ENCODE measurements at regions not wholly inside any gene's neighbourhood (a gene's known extent, or its start where the extent isn't known, plus 50 kb on each side); places are given as distances from the start of the nearest gene placed in this dataset.
"Not testable (repeated sequence)": the region's sequence is repeated elsewhere in the genome, so short reads cannot be mapped to it uniquely, and the experiment has no call there.

DNA sequence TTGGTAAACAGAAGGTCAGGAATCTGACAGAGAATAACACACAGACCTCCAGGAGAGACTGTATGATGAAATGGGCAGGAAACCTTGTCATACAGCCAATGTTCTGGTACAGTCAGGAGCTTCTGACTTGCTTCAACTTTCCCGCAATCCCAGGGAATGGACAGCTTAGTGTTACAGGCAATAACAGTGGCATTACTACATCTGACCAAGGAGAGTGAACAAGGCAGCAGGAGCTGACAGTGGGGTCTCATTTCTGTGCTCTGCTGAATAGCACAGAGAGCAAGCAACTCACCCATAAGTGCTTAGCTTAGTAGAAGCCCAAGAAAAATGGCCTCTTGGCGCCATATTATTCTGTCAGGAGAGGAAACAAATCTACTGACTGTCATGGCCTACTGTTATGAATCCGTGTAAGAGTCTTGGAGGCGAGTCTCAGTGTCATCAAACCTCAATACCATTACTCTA, 186.2 kb upstream of the MTPN start:
- no peak for DNase-seq

GRCh38 chr7:136150311-136150710, 173.2 kb upstream of the MTPN start:
- DNase-seq, result no peak

DNA sequence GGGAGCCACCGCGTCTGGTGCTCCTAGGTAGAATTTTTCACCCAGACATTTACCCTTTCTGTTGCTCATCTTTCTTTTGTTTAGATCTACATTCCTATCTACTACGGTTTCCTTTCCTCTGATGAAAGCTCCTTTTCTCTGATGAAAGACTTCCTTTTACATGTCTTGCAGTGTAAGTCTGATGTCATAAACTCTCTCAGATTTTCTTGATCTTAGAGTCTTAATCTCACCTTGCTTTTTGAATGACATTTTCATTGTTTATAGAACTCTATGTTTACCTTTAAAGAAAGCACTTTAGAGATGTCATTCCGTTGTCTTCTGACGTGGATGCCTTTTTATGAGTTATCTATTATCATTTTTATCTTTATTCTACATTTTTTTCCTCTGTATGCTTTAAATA, 171.8 kb upstream of the MTPN start:
- DNase-seq, result no peak

DNA sequence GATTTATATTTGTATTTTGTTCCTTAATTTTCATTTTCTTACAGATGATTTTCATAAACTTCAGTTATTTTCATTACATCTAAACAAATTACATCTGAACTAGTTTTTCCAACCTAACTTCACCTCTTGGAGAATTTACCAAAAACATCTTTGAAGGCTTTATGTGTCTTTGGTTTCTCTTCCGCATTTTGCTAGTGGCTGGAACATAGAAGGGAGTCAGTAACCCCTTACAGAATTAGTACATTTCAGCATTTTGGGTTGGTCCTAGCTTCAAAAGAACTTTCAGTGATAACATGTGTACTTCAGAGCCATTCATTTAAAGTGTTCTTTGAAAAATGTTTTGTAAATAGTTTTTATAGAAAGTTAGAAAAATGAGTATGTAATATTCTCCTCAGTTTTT, 169.8 kb upstream of the MTPN start:
- DNase-seq, result no peak

- DNase-seq, result no peak
Observed at GRCh38 chr7:136144182-136144581, 167.0 kb upstream of the MTPN start.

GRCh38 chr7:136143271-136143670, 166.1 kb upstream of the MTPN start:
- DNase-seq, result no peak

DNA sequence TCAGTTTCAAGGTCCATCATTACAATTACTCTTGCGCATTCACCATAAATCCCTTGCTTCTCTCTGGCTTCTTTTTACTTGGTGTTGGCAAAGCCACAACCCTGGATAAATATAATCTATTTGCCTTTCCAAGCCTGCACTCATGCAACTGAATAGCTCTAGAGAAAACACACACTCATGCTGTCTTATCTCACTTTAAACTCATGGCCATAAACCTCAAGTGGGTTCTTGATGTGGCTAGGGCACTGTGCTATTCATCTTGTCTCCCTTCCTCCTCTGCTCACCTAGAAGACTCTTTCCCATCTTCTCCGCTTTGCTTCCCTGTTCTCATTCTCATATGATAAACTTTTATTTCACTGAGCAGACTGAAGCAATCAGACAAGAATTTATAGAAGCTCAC, 165.4 kb upstream of the MTPN start:
- no peak for DNase-seq

DNA sequence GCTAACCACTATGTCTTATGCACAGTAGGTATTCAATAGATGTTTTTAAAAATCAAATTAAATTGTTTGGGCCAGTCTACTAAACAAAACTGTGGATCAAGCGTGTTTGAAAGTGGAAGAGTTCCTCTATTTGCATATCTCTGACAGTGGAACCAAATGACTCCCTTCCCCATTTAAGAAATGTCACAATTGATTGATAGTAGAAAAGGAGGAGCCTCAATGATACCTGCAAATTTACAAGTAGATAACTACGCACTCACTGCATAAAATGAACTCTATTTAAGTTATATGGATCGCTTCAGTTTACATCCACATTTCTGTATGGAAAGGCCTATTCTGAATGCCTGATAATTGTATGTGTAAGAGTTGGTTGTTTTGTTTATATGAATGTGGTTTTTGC, 163.3 kb upstream of the MTPN start:
- no peak for DNase-seq

GRCh38 chr7:136139417-136139816, 162.3 kb upstream of the MTPN start:
- DNase-seq, result no peak

DNA sequence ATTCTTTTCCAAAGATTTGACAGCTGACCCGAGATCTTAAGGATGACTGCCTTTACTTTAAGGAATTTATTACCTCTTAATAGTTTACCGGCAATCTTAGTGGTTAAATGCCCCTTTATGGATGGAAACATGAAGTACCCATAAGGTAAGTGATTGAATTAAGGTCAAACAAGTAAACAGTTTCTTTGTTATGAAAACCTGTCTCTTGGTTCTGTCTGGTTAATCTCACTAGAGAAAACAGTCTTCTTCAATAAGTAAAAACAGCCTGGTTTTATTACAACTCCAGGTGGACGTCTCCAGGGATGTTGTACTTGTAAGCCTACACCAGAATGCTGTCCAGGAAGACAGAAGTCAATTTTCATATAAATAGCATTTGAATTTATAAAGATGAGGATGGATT, 161.8 kb upstream of the MTPN start:
- no peak for DNase-seq

DNA sequence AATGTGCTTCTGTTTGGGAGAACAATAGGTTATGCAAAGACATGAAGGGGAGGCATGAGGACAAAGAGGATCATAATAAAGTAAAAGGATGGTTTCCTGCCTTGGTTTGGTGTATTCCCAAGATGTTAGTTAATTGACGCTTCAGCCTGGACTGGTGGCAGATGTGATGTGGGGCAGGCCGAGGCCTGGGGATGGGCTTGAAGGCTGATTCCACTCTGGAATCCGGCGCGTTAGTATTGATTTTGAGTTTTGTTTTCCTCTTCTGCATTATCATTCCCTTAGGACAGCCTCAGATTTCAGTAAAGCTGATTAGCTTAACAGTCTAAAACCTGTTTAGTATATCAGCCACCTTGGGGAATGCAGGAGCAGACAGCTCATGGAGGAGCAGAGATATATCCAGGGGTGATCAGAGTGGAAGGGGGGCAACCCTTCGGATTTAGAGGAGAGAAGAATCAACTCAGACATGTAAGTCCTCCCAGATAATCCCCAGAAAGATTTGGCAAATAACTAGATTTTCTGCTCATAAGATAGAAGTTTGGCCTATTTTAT, 159.8 kb upstream of the MTPN start:
- no peak for DNase-seq

GRCh38 chr7:136134503-136134902, 157.3 kb upstream of the MTPN start:
- no peak for DNase-seq

- DNase-seq, result no peak
Observed at GRCh38 chr7:136133551-136133950, 156.4 kb upstream of the MTPN start.

DNA sequence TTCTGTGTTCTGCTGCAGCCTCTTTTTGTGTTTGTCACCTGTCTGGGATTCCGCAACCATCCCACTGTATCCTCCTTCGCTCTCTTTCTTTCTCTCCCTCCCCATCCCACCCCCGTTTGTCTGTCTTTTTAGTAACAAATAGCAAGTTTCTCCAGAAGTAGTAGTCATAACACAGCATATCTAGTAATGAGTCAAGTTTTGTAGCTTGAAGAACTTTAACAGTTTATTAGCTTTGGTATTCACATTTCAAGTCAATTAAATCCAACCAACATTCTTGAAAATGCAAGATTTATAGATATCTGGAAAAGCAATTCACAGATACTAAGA, 154.1 kb upstream of the MTPN start:
- DNase-seq, result no peak

DNA sequence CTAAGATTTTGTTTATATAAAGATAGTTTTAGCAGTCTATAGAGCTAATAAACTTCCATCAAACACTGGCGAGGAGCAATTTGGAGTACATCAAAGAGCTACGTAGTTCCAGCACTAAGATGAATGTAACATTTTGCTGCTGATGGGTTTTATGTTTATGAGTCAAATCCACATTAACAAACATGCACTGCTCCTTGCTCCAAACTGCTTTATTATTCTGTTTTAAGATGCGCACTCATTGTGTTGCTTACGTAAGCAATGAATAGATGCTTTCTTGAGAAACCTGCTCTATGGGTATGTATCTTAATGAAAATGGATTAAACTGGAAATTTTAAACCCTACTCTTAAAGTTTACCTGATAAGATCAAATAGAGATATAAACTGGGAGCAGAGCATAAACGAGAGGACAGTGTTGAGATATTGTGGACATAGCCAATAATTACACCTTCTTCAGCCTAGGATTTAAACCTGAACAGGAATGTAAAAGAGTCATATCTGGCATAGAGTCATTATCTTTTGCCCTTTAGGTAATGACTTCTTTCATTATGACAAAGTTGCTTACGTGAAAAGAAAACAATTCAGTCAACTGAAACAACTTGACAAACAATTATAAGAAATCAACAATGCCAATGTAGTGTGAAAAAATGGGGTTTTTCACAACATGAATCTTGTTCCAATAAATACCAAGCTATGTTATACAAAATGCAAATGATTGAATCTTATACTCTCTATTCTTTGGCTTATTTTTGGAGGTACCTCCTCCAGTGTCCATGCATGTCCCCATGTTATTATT, 153.5 kb upstream of the MTPN start:
- DNase-seq, result no peak

DNA sequence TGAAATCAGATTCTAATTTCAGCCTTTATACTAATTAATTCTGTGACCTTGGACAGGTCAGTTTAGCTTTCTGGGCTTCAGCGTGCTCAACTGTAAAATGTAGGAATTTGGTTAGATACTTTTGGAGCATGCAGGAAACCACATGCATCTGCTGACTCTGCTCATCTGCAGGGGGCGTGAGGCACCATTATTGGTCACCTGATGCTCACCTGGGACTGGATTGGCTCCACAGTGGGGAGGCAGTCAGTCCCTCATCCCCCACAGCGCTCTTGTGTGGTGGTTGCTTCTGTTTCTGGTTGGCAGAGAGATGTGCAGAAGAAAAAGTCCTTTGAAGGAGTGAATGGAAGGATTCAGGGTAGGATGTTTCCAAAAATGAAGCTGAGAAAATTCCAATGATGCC, 150.9 kb upstream of the MTPN start:
- no peak for DNase-seq

- DNase-seq, result no peak
Observed at GRCh38 chr7:136123352-136123751, 146.2 kb upstream of the MTPN start.

GRCh38 chr7:136122026-136122425, 144.9 kb upstream of the MTPN start:
- no peak for DNase-seq

DNA sequence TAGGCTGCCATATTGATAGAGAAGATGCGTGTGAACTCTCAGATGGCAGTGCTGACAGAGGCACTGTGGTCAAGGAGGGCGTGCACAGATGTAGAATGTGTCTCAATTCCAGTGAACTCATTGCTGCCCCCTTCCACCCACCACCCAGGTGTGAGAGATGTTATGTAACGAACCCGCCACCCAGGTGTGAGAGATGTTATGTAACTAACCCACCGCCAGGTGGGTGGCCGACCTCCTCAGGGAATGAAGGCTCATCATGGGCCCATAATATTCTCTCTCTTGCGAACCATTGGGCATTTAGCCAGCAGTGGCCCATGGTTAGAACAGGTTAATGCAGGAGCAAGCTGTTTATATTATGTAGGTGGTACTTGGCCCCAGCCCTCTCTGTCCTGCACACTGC, 140.4 kb upstream of the MTPN start:
- DNase-seq, result no peak

GRCh38 chr7:136116186-136116585, 139.0 kb upstream of the MTPN start:
- DNase-seq, result no peak

- no peak for DNase-seq
Observed at GRCh38 chr7:136114966-136115762, 138.0 kb upstream of the MTPN start.

DNA sequence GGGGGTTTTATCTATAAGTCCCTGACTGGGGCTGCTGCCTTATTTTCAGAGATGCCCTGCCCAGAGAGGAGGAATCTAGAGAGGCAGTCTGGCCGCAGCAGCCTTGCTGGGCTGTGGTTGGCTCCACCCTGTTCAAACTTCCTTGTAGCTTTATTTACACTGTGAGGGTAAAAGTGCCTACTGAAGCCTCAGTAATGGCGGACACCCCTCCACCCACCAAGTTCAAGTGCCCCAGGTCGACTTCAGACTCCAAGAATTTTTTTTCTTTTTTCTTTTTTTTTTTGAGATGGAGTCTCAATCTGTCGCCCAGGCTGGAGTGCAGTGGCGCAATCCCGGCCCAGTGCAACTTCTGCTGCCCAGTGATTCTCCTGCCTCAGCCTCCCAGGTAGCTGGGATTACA, 137.3 kb upstream of the MTPN start:
- DNase-seq, result not testable (repeated sequence)

DNA sequence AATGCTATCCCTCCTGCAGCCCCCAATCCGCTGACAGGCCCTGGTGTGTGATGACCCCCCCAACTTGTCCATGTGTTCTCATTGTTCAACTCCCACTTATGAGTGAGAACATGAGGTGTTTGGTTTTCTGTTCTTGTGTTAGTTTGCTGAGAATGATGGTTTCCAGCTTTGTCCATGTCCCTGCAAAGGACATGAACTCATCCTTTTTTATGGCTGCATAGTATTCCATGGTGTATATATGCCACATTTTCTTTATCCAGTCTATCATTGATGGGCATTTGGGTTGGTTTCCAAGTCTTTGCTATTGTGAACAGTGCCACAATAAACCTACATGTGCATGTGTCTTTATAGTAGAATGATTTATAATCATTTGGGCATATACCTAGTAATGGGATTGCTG, 131.9 kb upstream of the MTPN start:
- not testable (repeated sequence) for DNase-seq

DNA sequence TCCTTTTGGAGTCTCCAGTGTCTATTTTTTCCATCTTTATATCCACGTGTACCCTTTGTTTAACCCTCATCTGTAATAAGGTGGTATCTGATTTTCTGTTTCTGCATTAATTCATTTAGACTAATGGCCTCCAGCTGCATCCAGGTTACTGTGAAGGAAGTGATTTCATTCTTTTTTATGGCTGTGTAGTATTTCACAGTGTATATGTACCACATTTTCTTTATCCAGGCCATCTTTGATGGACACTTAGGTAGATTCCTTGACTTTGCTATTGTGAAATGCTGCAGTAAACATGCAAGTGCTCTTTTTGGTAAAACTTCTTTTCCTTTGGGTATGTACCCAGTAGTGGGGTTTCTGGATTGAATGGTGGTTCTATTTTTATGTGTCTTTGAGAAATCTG, 128.0 kb upstream of the MTPN start:
- DNase-seq, result no peak

Data from femur (tissue), 1 donor.